NB4 (cell line): ENCODE measurements at regions not wholly inside any gene's neighbourhood (a gene's known extent, or its start where the extent isn't known, plus 50 kb on each side); places are given as distances from the start of the nearest gene placed in this dataset.

Source experiments
- CTCF ChIP-seq: IDR thresholded peaks from one replicate; pipeline ENCODE4 v1.5.1; 2012; ENCODE audit warnings: low read depth, low read length
- MAX ChIP-seq: IDR thresholded peaks from 2 replicates; pipeline ENCODE4 v1.6.1; 2011; ENCODE audit warnings: low read depth, low read length
- POLR2A ChIP-seq: IDR thresholded peaks from 2 replicates; pipeline ENCODE4 v1.6.1; 2011; ENCODE audit warnings: mild to moderate bottlenecking; ENCODE audit not compliant: insufficient read length; ENCODE audit errors: extremely low read depth

- TF ChIP-seq POLR2A (no peak), CTCF (no peak), MAX (no peak)
Observed at GRCh38 chr2:14577843-14578242, 54.7 kb upstream of the LRATD1 start.
